ENCODE measurements at regions not wholly inside any gene's neighbourhood (a gene's known extent, or its start where the extent isn't known, plus 50 kb on each side); places are given as distances from the start of the nearest gene placed in this dataset.

- TF ChIP-seq TSHZ2 (CRISPR knock-in tag; IDR thresholded peaks at IDR 0.05) (no peak), ZFP3 (CRISPR knock-in tag; IDR thresholded peaks at IDR 0.05) (no peak), ZNF70 (CRISPR knock-in tag; IDR thresholded peaks at IDR 0.05) (no peak), ZFP30 (CRISPR knock-in tag; IDR thresholded peaks at IDR 0.05) (no peak), PPARA (CRISPR knock-in tag; IDR thresholded peaks at IDR 0.05; ENCODE audit: borderline replicate concordance) (no peak)
Measured at GRCh38 chr15:88985547-88986393, 72.6 kb upstream of the MFGE8 start (continued).

- ATAC-seq: no peak
- TF ChIP-seq PATZ1 (CRISPR knock-in tag; IDR thresholded peaks at IDR 0.05; ENCODE audit: borderline replicate concordance): no peak
- TF ChIP-seq ARNTL (CRISPR knock-in tag; IDR thresholded peaks at IDR 0.05; ENCODE audit: borderline replicate concordance, low read depth): no peak
- TF ChIP-seq POU6F1 (CRISPR knock-in tag; IDR thresholded peaks at IDR 0.05; ENCODE audit: borderline replicate concordance, low read depth): no peak
- no peak for TF ChIP-seq TSHZ2 (CRISPR knock-in tag; IDR thresholded peaks at IDR 0.05)
- no peak for TF ChIP-seq PPARA (CRISPR knock-in tag; IDR thresholded peaks at IDR 0.05; ENCODE audit: borderline replicate concordance)
- TF ChIP-seq CSRNP3 (CRISPR knock-in tag; IDR thresholded peaks at IDR 0.05): no peak
- TF ChIP-seq BACH2 (CRISPR knock-in tag; IDR thresholded peaks at IDR 0.05; ENCODE audit: borderline replicate concordance): no peak
- no peak for TF ChIP-seq ZC3H10 (CRISPR knock-in tag; IDR thresholded peaks at IDR 0.05)
- TF ChIP-seq GLIS3 (CRISPR knock-in tag; IDR thresholded peaks at IDR 0.05): no peak
- TF ChIP-seq SNAI2 (CRISPR knock-in tag; IDR thresholded peaks at IDR 0.05): no peak
Measured at GRCh38 chr15:88986949-88987590, 73.9 kb upstream of the MFGE8 start.

GRCh38 chr15:88987591-88987933 is 74.4 kb upstream of the MFGE8 start:
- no peak for TF ChIP-seq BACH2 (CRISPR knock-in tag; IDR thresholded peaks at IDR 0.05; ENCODE audit: borderline replicate concordance)
- no peak for TF ChIP-seq ESRRG (CRISPR knock-in tag; IDR thresholded peaks at IDR 0.05)
- TF ChIP-seq ZNF565 (CRISPR knock-in tag; conservative IDR thresholded peaks at IDR 0.05; ENCODE audit: low read depth): no peak
- no peak for TF ChIP-seq PPARA (CRISPR knock-in tag; IDR thresholded peaks at IDR 0.05; ENCODE audit: borderline replicate concordance)
- no peak for TF ChIP-seq RARB (CRISPR knock-in tag; IDR thresholded peaks at IDR 0.05)
- TF ChIP-seq TOX (CRISPR knock-in tag; IDR thresholded peaks at IDR 0.05; ENCODE audit: borderline replicate concordance): no peak
- TF ChIP-seq ISL1 (CRISPR knock-in tag; IDR thresholded peaks at IDR 0.05): no peak
- no peak for TF ChIP-seq ZC3H10 (CRISPR knock-in tag; IDR thresholded peaks at IDR 0.05)
- no peak for TF ChIP-seq POU6F1 (CRISPR knock-in tag; IDR thresholded peaks at IDR 0.05; ENCODE audit: borderline replicate concordance, low read depth)
- no peak for ATAC-seq
